ENCODE measurements at regions not wholly inside any gene's neighbourhood (a gene's known extent, or its start where the extent isn't known, plus 50 kb on each side); places are given as distances from the start of the nearest gene placed in this dataset.

- TF ChIP-seq CREB1 (IDR thresholded peaks at IDR 0.05; ENCODE audit: low read depth) (no peak), RAD21 (IDR thresholded peaks at IDR 0.05; ENCODE audit: low read depth) (no peak), EP300 (IDR thresholded peaks at IDR 0.05; ENCODE audit: borderline replicate concordance) (no peak), FOXM1 (IDR thresholded peaks at IDR 0.05; ENCODE audit: borderline replicate concordance, low read depth) (no peak), TEAD4 (IDR thresholded peaks at IDR 0.05) (no peak), NFIC (IDR thresholded peaks at IDR 0.05) (no peak), TCF12 (IDR thresholded peaks at IDR 0.05; ENCODE audit: low read depth) (no peak), TAF1 (IDR thresholded peaks at IDR 0.05; ENCODE audit: low read depth) (no peak), CEBPB (IDR thresholded peaks at IDR 0.05) (no peak), ZBTB7A (IDR thresholded peaks at IDR 0.05; ENCODE audit: low read depth) (no peak), USF1 (IDR thresholded peaks at IDR 0.05) (no peak)
- TF ChIP-seq, protein P1, sequence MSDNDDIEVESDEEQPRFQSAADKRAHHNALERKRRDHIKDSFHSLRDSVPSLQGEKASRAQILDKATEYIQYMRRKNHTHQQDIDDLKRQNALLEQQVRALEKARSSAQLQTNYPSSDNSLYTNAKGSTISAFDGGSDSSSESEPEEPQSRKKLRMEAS (IDR thresholded peaks at IDR 0.05) = no peak
These were observed 793.0 kb upstream of the ID2 start for GRCh38 chr2:7888876-7889275.
